ENCODE measurements at regions not wholly inside any gene's neighbourhood (a gene's known extent, or its start where the extent isn't known, plus 50 kb on each side); places are given as distances from the start of the nearest gene placed in this dataset.

DNA sequence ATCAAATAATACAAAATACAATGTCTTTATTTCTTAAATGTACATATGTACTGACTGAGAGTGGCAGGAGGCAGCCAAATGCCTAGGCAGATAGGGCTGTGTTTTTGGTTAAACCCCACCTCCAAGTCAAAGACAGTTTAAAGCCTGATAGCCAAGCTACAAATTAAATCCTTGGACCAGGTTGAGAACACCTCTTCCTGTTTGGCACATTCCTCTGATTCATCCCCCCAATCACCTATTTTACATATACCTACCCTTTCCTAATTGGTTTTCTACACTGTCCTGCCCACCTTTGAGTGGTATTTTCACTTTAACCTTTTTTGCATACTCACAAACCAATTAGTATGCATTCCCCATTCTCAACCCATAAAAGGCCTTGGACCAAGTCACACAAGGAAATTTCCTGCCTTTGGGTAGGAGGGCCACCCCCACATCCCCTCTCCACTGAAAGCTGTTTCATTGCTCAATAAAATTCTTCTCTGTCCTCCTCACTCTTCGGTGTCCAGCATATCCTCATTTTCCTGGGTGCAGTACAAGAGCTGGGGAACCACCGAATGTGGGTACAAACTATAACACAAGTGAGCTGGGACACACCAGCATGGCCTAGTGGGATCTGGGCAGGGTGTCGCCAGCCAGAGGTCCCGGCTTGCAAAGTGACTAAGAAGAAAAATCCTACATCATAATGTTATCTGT is 149.1 kb downstream of the UBE2E3 start:
- no peak overlapping the region for H3K4me3 ChIP-seq (ENCODE audit: low read length)
- H3K27me3 ChIP-seq (replicated peaks; ENCODE audit: control insufficient read depth, insufficient read depth, low read length) = no peaks in the 10 kb centered on the region
- DNase-seq (ENCODE audit: low read depth) = no peak
- H3K4me1 ChIP-seq (ENCODE audit: control insufficient read depth, insufficient read depth, low read length) = no peaks in the 10 kb centered on the region
- no peaks in the 10 kb centered on the region for H3K36me3 ChIP-seq (ENCODE audit: control insufficient read depth, insufficient read depth, low read length, severe bottlenecking)
- H3K9me3 ChIP-seq (ENCODE audit: control insufficient read depth, low read length) = no peaks in the 10 kb centered on the region
- H3K9ac ChIP-seq (ENCODE audit: low read length) = no peak overlapping the region

DNA sequence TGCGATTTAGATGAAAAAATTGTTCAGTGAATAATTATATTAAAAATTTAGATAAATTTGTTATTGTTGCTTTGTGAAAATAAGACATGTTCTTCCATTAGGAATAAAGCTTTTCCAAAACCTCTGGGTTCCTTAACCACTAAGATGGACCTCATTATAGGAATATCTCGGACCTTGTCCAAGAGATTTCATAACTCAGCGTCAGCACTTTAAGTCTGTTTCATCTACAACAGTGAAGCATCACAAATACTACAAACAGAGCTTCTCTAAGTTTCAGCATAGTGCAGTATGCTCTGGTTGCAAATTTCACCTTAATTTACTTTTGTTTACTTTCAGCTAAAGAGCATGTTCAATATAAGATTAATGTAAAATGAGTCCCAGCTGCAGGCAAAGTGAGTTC is 150.3 kb downstream of the UBE2E3 start:
- H3K9ac ChIP-seq (ENCODE audit: low read length) = no peak overlapping the region

DNA sequence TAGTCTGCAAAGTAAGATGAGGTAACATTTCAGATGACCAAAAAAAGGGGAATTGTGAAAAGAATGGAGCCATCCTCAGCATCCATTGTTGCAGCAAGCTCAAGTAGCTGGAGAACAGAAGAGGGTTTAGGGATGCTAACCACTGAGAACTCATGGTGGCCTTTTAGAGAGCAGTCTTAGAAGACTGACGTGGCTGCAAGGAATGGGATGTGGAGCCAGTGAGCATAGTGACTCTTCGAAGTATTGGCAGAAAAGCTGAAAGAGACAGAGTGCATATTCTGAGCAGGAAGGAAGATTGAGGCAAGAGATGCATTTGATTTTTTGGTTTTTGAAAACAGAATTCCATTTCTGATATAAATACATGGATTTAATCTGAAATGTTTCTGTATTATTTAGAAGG is 151.2 kb downstream of the UBE2E3 start:
- Histone ChIP-seq H3K9ac (ENCODE audit: low read length) (no peak overlapping the region), H3K27me3 (replicated peaks; ENCODE audit: control insufficient read depth, insufficient read depth, low read length) (no peaks in the 10 kb centered on the region), H3K4me1 (ENCODE audit: control insufficient read depth, insufficient read depth, low read length) (no peaks in the 10 kb centered on the region), H3K36me3 (ENCODE audit: control insufficient read depth, insufficient read depth, low read length, severe bottlenecking) (no peaks in the 10 kb centered on the region), H3K9me3 (ENCODE audit: control insufficient read depth, low read length) (peaks cover 8% of the 10 kb centered on the region), H3K4me3 (ENCODE audit: low read length) (no peak overlapping the region)
- DNase-seq (ENCODE audit: low read depth) = no peak

More for the DNA sequence above, 150.3 kb downstream of the UBE2E3 start:
- Histone ChIP-seq H3K27me3 (replicated peaks; ENCODE audit: control insufficient read depth, insufficient read depth, low read length) (no peaks in the 10 kb centered on the region), H3K4me1 (ENCODE audit: control insufficient read depth, insufficient read depth, low read length) (no peaks in the 10 kb centered on the region), H3K9me3 (ENCODE audit: control insufficient read depth, low read length) (peaks cover 8% of the 10 kb centered on the region), H3K36me3 (ENCODE audit: control insufficient read depth, insufficient read depth, low read length, severe bottlenecking) (no peaks in the 10 kb centered on the region), H3K4me3 (ENCODE audit: low read length) (no peak overlapping the region)
- DNase-seq (ENCODE audit: low read depth) = peak; percentile 49

- no peak overlapping the region for H3K9ac ChIP-seq (ENCODE audit: low read length)
- peak; percentile 25 for DNase-seq (ENCODE audit: low read depth)
Observed at GRCh38 chr2:181138816-181139215, 158.4 kb downstream of the UBE2E3 start.

DNA sequence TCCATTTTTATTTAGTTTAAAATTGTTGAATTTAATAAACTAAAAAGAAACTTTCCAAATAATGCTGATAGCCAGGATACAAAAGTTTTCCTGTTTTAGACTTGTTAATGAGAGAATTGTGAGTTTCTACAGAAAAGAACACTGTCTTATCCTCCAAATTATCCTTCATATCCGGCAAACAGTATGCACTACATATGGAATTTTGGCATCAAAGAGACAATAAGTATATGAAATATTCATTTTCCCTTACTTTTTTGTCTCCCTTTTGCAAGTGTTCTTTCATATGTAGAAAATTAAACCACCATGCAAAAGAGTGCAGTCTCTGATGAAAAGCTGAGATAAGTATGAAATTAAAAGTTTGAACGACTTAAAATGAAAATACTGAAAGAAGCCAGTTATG is 159.4 kb downstream of the UBE2E3 start:
- no peaks in the 10 kb centered on the region for H3K36me3 ChIP-seq (ENCODE audit: control insufficient read depth, insufficient read depth, low read length, severe bottlenecking)
- no peak for DNase-seq (ENCODE audit: low read depth)
- peaks cover 23% of the 10 kb centered on the region for H3K4me1 ChIP-seq (ENCODE audit: control insufficient read depth, insufficient read depth, low read length)
- H3K27me3 ChIP-seq (replicated peaks; ENCODE audit: control insufficient read depth, insufficient read depth, low read length) = no peaks in the 10 kb centered on the region
- peaks cover 8% of the 10 kb centered on the region for H3K9me3 ChIP-seq (ENCODE audit: control insufficient read depth, low read length)
- H3K9ac ChIP-seq (ENCODE audit: low read length) = no peak overlapping the region
- no peak overlapping the region for H3K4me3 ChIP-seq (ENCODE audit: low read length)

More at GRCh38 chr2:181138816-181139215, 158.4 kb downstream of the UBE2E3 start:
- peaks cover 8% of the 10 kb centered on the region for H3K9me3 ChIP-seq (ENCODE audit: control insufficient read depth, low read length)
- no peaks in the 10 kb centered on the region for H3K27me3 ChIP-seq (replicated peaks; ENCODE audit: control insufficient read depth, insufficient read depth, low read length)
- peaks cover 23% of the 10 kb centered on the region for H3K4me1 ChIP-seq (ENCODE audit: control insufficient read depth, insufficient read depth, low read length)
- no peak overlapping the region for H3K4me3 ChIP-seq (ENCODE audit: low read length)
- no peaks in the 10 kb centered on the region for H3K36me3 ChIP-seq (ENCODE audit: control insufficient read depth, insufficient read depth, low read length, severe bottlenecking)

- H3K9ac ChIP-seq (ENCODE audit: low read length) = no peak overlapping the region
- DNase-seq (ENCODE audit: low read depth) = peak; percentile 55
- H3K9me3 ChIP-seq (ENCODE audit: control insufficient read depth, low read length) = peaks cover 3% of the 10 kb centered on the region
- H3K36me3 ChIP-seq (ENCODE audit: control insufficient read depth, insufficient read depth, low read length, severe bottlenecking) = no peaks in the 10 kb centered on the region
- no peaks in the 10 kb centered on the region for H3K27me3 ChIP-seq (replicated peaks; ENCODE audit: control insufficient read depth, insufficient read depth, low read length)
- H3K4me3 ChIP-seq (ENCODE audit: low read length) = no peak overlapping the region
- H3K4me1 ChIP-seq (ENCODE audit: control insufficient read depth, insufficient read depth, low read length) = peaks cover 23% of the 10 kb centered on the region
Observed at GRCh38 chr2:181140414-181140813, 160.0 kb downstream of the UBE2E3 start.

- Histone ChIP-seq H3K36me3 (ENCODE audit: control insufficient read depth, insufficient read depth, low read length, severe bottlenecking) (no peaks in the 10 kb centered on the region), H3K9me3 (ENCODE audit: control insufficient read depth, low read length) (no peaks in the 10 kb centered on the region), H3K4me3 (ENCODE audit: low read length) (no peak overlapping the region), H3K27me3 (replicated peaks; ENCODE audit: control insufficient read depth, insufficient read depth, low read length) (no peaks in the 10 kb centered on the region), H3K4me1 (ENCODE audit: control insufficient read depth, insufficient read depth, low read length) (peaks cover 23% of the 10 kb centered on the region), H3K9ac (ENCODE audit: low read length) (no peak overlapping the region)
- no peak for DNase-seq (ENCODE audit: low read depth)
Observed at GRCh38 chr2:181140928-181141327, 160.5 kb downstream of the UBE2E3 start.

- DNase-seq (ENCODE audit: low read depth) = no peak
- no peak overlapping the region for H3K9ac ChIP-seq (ENCODE audit: low read length)
- H3K4me1 ChIP-seq (ENCODE audit: control insufficient read depth, insufficient read depth, low read length) = peaks cover 23% of the 10 kb centered on the region
- no peaks in the 10 kb centered on the region for H3K27me3 ChIP-seq (replicated peaks; ENCODE audit: control insufficient read depth, insufficient read depth, low read length)
- H3K9me3 ChIP-seq (ENCODE audit: control insufficient read depth, low read length) = no peaks in the 10 kb centered on the region
- no peaks in the 10 kb centered on the region for H3K36me3 ChIP-seq (ENCODE audit: control insufficient read depth, insufficient read depth, low read length, severe bottlenecking)
- no peak overlapping the region for H3K4me3 ChIP-seq (ENCODE audit: low read length)
Observed at GRCh38 chr2:181141676-181142075, 161.3 kb downstream of the UBE2E3 start.

GRCh38 chr2:181142514-181142913 is 162.1 kb downstream of the UBE2E3 start:
- H3K27me3 ChIP-seq (replicated peaks; ENCODE audit: control insufficient read depth, insufficient read depth, low read length) = no peaks in the 10 kb centered on the region
- H3K36me3 ChIP-seq (ENCODE audit: control insufficient read depth, insufficient read depth, low read length, severe bottlenecking) = no peaks in the 10 kb centered on the region

DNA sequence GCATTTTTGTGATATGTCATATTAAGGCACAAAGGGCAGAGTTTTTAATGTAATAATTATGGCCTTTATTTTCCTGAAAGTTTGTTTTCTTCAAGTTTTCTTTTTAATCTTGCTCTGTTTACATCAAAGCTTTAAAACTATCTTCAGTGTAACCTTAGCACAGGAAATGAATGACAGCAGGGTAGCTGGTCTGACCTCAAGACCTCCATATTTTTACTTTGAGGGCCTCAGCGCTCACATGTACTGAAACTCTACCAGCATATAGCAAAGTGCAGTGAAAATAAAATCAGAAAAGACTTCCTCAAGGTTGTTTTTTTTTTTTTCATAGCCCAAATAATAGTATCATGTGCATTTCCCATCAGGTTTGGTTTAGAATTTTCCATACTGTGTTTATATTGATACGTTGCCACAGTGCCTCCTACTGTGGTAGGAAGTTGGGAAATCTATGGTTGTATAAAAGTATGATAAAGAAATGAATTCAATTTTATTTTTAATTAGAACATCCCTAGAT is 163.4 kb downstream of the UBE2E3 start:
- Histone ChIP-seq H3K9ac (ENCODE audit: low read length) (no peak overlapping the region), H3K36me3 (ENCODE audit: control insufficient read depth, insufficient read depth, low read length, severe bottlenecking) (no peaks in the 10 kb centered on the region), H3K4me1 (ENCODE audit: control insufficient read depth, insufficient read depth, low read length) (peaks cover 23% of the 10 kb centered on the region), H3K9me3 (ENCODE audit: control insufficient read depth, low read length) (no peaks in the 10 kb centered on the region), H3K4me3 (ENCODE audit: low read length) (no peak overlapping the region), H3K27me3 (replicated peaks; ENCODE audit: control insufficient read depth, insufficient read depth, low read length) (no peaks in the 10 kb centered on the region)
- DNase-seq (ENCODE audit: low read depth) = no peak

More at GRCh38 chr2:181142514-181142913, 162.1 kb downstream of the UBE2E3 start:
- Histone ChIP-seq H3K4me3 (ENCODE audit: low read length) (no peak overlapping the region), H3K9ac (ENCODE audit: low read length) (no peak overlapping the region), H3K9me3 (ENCODE audit: control insufficient read depth, low read length) (no peaks in the 10 kb centered on the region), H3K4me1 (ENCODE audit: control insufficient read depth, insufficient read depth, low read length) (peaks cover 23% of the 10 kb centered on the region)
- no peak for DNase-seq (ENCODE audit: low read depth)

GRCh38 chr2:181145645-181146044 is 165.2 kb downstream of the UBE2E3 start:
- Histone ChIP-seq H3K9me3 (ENCODE audit: control insufficient read depth, low read length) (no peaks in the 10 kb centered on the region), H3K4me3 (ENCODE audit: low read length) (no peak overlapping the region), H3K36me3 (ENCODE audit: control insufficient read depth, insufficient read depth, low read length, severe bottlenecking) (no peaks in the 10 kb centered on the region), H3K27me3 (replicated peaks; ENCODE audit: control insufficient read depth, insufficient read depth, low read length) (no peaks in the 10 kb centered on the region), H3K9ac (ENCODE audit: low read length) (no peak overlapping the region), H3K4me1 (ENCODE audit: control insufficient read depth, insufficient read depth, low read length) (peaks cover 7% of the 10 kb centered on the region)
- DNase-seq (ENCODE audit: low read depth) = no peak

DNA sequence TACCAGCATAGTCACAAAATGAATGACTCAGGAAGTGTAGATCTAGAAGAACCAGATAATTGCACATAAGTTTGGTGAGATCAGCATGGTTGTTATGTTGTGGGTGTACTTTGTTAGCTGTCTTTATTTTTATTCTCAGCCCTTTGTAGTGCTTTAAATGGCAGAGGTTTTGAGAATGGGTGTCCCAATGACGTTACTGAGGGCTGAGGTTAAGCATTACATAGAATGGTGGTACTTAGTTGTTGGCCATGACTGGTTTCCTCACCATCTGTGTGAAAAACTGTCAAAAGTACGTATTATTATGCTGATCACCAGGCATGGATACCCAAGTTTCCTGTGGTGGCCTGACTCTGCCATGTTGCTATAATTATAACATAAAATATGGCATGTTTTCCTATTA is 165.8 kb downstream of the UBE2E3 start:
- H3K36me3 ChIP-seq (ENCODE audit: control insufficient read depth, insufficient read depth, low read length, severe bottlenecking) = no peaks in the 10 kb centered on the region

More for the DNA sequence above, 165.8 kb downstream of the UBE2E3 start:
- Histone ChIP-seq H3K4me1 (ENCODE audit: control insufficient read depth, insufficient read depth, low read length) (peaks cover 2% of the 10 kb centered on the region), H3K27me3 (replicated peaks; ENCODE audit: control insufficient read depth, insufficient read depth, low read length) (no peaks in the 10 kb centered on the region), H3K9me3 (ENCODE audit: control insufficient read depth, low read length) (no peaks in the 10 kb centered on the region), H3K9ac (ENCODE audit: low read length) (no peak overlapping the region), H3K4me3 (ENCODE audit: low read length) (no peak overlapping the region)
- no peak for DNase-seq (ENCODE audit: low read depth)

Data from adipocyte (in vitro differentiated cells).